HG03442 (cell line): ENCODE measurements at regions not wholly inside any gene's neighbourhood (a gene's known extent, or its start where the extent isn't known, plus 50 kb on each side); places are given as distances from the start of the nearest gene placed in this dataset.
"Not testable (repeated sequence)": the region's sequence is repeated elsewhere in the genome, so short reads cannot be mapped to it uniquely, and the experiment has no call there.

Experiments
- ATAC-seq: cut with Tn5 transposase; IDR thresholded peaks from one replicate; pipeline ENCODE4 v1.9.1; 2021; ENCODE audit warnings: mild to moderate bottlenecking, moderate library complexity; ENCODE audit not compliant: unreplicated experiment

DNA sequence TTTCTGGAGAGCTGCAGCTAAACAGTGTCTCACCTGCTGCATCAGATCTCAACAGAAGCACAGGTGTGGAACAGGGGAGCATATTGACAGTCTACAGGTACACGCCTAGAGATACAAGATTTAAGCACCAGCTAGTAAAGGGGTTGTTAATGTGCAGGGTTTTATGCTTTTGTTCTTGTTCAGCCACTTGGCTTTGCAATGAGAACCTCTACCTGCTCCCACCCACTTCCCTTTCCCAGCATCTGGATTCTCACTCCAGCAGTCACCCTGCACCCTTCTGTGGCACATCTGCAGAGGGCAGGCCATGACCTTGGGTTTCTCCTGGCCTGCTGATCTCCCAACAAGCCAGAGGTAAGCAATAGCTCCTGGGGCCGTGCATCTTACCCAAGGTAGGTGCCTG lies 446.6 kb downstream of the BUD13 start:
- no peak for ATAC-seq

DNA sequence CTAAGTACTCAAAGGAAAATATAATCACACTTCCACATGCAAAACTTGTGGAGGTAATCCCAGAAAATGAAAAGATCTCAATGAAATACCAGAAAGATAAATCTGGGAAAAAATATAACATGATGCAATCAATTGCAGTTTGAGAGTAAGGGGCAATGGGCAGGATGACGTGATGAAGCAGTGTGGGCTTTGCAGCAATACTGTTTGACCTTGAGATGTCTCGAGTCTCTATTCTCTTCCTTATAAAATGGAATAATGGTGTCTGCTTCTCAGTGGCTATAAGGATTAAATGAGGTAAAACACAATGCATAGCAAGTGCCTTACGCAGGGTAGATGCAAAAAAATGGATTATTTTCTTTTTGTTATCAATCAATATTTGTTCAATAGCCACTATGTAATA lies 447.5 kb downstream of the BUD13 start:
- no peak for ATAC-seq

DNA sequence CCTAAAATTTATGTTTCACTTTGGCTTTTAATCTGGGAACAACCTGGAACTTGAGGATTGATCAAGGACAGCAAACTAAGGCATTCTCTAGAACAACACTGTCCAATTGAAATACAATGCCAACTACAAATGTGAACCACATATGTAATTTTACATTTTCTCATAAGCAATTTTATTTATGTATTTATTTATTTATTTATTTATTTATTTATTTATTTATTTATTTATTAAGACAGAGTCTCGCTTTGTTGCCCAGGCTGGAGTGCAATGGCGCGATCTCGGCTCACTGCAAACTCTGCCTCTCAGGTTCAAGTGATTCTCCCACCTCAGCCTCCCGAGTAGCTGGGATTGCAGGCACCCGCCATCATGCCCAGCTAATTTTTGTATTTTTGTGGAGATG lies 448.7 kb downstream of the BUD13 start:
- not testable (repeated sequence) for ATAC-seq

DNA sequence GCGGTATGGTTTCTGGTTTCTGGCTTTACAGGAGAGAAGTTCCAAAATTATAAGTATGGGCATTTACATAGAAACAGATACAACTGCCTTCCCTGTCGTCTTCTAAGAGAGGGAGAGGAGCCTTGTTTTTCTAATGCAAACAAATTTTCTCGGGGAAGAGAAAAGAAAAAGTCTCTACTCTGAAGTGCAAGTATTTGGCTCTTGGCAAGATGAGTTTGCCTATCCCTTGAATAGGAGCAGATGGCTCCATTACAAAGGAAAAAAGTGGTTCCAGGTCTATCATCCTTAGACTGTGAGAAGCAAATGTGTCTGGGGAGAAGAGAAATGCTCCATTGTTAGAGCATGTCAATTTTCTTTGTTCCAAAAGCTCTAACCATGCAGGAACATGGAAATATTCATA lies 455.6 kb downstream of the BUD13 start:
- no peak for ATAC-seq

DNA sequence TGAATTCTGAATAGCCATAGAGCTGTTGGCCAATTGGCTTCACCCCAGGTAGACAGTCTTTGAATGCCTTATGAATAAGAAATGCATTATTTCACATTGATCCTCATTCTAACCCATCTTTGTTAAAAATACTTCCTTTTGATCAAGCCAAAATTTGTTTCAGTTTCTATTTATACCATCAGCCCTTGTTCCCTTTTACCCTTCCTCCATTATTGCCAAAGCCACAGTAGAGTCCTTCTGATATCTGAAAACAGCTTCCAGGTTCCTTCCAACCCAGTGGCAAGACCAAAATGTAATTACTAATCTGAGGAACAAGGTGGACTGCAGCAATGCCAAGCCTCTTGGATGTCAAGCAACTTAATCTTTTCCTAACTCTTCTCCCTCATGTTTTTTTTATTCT lies 458.8 kb downstream of the BUD13 start:
- no peak for ATAC-seq

DNA sequence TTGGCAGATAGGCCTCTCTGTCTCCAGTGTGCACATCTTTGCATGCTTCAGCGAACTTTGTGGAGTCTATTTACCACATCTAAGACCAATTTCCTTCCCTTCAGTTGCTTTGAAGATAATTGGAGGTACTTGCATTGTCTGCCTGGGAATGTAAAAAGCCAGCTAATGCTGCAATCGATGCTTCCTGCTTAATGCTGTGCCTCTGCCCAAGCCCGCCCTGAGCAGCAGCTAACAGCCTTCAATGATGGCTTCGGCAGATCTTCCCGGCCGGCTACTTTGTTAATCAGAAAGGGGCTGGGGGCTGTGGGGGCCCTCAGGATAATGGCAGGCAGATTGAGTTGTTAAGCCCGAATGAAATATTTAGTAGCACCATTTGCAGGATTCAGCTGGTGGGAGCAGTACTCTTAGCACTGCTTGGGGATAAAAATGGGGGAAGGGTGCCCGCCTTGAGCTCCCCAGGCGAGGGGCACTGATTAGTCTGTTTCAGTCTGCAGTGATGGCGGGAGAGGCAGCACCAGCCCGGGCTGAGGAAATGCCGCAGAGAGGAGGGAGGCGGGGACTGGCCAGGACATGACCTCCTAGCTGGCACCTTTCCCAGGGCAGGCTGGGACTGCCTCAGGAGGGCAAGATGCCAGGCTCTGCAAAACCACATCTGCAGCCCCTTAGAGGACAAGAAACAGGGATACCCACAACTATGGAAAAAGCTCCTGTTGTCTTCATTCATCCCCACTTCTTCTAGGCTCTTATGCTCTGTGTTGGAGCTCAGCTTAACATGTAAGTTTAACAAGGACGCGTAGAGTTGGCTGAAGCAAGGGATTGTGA lies 460.0 kb downstream of the BUD13 start:
- ATAC-seq: no peak

DNA sequence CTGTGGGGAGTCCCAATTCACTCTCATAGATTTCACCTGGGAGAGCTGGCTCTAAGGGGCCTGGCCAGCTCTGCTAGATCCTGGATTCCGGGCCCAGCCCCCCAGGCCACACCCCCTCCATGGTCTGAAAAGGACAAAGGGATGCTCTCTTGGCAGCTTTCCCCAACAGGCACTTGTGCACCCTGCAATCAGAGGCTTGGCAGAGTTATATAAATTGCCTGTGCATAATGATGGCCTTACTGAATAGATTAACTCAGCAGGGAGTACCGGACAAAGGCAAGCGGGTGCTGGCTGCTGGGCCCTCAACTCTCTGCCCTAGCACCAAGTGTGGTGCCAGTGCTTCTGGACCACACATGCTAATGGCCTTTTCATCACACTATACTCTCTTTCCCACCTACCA lies 461.6 kb downstream of the BUD13 start:
- ATAC-seq: no peak

DNA sequence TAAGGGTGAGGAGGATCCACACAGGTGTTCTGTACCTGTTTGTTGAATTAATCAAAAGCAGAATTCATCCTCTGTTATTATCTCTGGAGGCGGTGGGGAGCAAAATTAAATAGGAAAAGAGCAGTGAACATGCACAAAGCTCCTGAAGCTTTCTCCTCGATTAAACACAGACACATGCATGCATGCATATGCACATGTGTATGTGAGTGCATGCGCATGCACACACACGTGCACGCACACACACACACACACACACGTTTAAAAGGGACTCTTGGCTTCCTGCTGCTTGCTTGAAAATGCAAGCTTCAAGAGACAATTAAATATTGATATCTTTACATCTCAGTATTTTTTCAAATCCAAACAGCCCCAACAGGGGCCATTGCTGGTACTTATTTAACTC lies 462.1 kb downstream of the BUD13 start:
- ATAC-seq: no peak

DNA sequence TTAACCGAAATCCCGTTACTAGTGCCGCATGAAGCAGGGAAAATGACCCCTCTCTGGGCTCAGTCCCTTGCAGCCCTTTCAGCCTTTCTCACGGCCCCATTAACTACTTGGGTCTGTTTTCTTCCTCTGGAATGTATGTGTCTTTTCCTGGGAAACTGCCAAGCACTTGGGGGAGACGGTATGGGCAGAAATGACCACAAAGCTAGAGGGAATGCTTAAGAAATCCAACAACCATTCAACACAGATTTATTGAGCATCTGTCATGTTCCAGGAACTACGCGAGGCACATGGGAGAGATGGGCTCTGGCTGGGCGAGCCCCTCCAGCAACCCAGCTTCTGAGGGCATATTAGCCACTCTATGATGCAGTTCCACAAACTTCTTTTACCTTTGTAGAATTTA lies 462.6 kb downstream of the BUD13 start:
- ATAC-seq: no peak

DNA sequence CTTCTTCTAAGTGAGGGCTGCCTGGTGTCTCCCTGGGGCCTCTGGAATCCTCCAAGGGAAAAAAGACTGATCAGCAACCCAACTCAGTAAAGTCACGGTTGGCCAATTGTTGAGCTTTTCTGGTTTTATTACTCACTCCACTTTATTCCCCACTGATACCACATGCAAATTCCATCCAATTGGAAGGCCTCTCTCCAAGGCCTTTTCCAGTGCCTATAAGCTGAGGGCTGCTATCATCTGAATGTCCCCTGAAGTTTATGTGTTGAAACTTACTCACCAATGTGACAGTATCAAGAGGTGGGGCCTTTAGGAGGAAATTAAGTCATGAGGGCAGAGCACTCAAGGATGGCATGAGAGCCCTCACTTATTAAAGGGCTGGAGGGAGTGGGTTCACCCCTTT lies 463.3 kb downstream of the BUD13 start:
- no peak for ATAC-seq

DNA sequence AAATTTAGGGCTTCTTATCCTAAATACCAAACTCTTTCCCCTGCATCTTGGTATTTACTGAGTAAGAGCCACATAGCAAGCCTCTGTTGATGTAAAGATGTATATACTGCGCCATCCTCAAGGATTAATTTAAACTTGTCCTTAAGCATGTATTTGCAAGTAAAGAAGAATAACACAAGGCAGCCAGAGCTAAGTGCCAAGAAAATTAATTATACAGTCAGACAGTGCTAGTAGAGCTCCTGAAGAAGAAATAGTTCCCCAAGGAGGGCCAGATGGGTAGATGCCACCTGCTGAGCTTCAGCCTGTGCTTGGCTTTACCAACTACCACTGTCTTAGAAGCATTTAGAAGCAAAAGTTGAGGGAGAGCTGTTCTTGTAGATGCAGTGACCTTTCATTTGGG lies 470.0 kb downstream of the BUD13 start:
- ATAC-seq: no peak

DNA sequence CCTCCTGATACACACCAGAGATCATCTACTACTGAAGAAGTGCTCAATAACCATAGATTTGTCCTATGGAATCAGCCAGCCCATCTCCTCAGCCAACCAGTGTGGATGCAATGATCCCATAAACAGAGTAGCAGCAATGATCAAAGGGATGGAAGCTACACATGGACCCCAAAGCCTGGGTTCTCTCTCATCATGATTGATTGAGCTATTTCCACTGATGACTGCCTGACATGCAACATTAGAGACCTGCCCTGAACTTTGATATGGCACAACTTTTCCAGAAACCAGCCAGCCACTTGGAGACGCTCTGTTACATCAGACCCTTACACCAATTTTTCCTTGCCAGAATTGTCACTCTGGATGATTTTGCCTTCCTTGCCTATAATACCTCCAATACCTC lies 471.6 kb downstream of the BUD13 start:
- ATAC-seq: no peak

DNA sequence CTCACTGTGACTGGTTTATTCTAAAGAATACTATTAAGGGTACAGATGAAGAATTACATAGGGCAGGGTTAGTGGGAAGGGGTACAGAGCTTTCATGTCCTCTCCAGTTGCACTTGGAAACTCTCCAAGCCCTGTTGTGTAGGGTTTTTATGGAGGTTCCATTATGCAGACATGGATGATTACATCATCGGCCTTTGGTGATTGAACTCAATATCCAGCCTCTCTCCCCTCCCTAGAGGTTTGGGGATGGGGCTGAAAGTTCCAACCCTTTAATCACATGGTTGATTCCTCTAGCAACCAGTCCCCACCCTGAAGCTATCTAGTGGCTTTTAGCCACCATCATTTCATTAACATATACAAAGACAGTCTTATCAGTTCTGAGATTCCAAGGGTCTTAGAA lies 472.6 kb downstream of the BUD13 start:
- no peak for ATAC-seq

DNA sequence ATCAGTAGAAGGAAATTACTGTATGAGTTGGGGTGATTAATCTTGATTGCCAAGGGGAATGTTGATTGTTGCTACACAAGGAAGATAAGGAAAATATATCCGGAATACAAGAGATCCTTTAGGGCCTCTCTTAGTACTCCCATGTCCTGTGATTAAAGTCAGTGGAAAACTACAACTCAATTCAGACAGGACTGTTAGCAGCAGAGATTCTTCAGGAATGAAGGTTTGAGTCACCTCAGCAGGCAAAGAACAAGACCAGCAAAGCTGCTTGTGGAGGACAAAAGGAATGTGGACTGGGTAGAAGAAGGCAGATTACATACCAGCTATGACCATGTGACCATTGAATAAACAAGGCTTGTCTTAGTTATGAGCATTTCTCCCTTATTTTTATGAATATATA lies 478.2 kb downstream of the BUD13 start:
- no peak for ATAC-seq

DNA sequence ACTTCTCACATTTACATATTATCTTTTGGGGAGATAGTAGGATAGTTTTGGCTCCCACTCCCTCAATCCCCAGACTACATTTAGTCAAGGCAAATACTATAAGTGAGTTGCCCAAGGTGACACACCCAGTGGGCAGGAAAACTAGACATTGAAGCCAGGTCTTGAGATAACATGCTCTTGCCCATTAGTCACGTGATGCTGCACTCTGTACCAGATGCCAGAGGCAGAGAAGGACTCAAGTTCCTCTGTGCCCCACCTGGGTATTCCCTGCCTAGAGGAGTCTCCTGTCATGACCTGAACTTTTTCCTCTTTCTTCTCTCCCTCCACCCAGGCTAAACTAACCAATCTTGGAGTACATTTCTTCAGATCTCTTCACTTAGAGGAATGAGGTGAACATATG lies 484.9 kb downstream of the BUD13 start:
- ATAC-seq: no peak

DNA sequence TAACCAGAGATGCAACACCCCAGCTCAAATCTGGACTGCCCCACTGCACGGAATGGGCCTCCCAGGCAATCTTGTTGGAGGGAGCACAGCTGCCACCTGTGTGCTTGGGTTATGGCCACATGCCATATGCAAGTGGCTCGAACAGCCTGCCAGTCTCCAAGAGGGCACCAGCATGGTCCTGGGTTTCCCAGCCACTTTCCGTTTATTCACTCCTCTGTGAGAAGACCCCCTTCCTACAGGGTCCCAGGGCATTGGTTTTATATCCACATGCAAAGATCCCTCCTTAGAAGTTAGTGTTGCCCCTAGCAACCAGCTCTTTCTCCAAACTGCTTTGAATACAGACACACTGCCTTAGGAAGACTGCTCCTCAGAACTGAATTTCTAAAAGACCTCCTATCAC lies 487.8 kb downstream of the BUD13 start:
- no peak for ATAC-seq

DNA sequence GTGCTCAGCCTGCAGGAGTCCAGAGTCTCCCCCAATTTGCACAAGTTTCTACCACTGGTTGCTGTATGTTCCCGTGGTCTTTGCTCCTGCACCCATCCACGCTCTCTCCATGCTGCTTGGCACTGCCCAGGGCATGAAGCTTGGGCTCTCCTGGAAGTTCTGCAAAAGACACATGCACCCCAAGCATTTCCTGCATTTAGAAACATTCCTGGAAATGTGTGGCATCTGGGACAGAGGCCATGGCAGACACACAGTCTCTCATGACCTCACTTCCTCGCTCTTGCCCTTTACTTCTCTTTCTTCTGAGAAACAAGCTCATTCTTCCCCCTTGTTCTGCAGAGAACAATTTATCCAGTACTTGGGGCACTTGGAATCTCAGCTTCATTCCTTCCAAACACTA lies 489.5 kb downstream of the BUD13 start:
- no peak for ATAC-seq

DNA sequence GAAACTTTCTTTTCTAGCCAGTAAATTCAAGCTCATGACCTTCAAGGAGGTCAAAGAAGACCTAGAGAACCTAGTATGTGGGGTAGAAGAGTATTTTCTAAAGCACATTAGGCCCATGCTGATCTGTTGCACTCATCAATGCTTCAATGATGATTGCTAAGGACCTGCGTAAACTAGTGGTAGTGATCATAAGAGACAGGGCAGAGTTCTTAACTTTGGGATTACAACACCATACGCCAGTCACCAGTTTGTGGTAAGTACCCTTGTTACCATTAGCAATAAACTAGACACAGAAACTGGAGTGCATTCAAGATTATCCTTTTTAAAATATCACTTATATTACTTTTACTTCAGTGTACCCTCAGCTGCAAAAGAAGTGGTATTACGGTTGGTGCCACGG lies 490.3 kb downstream of the BUD13 start:
- ATAC-seq: no peak

DNA sequence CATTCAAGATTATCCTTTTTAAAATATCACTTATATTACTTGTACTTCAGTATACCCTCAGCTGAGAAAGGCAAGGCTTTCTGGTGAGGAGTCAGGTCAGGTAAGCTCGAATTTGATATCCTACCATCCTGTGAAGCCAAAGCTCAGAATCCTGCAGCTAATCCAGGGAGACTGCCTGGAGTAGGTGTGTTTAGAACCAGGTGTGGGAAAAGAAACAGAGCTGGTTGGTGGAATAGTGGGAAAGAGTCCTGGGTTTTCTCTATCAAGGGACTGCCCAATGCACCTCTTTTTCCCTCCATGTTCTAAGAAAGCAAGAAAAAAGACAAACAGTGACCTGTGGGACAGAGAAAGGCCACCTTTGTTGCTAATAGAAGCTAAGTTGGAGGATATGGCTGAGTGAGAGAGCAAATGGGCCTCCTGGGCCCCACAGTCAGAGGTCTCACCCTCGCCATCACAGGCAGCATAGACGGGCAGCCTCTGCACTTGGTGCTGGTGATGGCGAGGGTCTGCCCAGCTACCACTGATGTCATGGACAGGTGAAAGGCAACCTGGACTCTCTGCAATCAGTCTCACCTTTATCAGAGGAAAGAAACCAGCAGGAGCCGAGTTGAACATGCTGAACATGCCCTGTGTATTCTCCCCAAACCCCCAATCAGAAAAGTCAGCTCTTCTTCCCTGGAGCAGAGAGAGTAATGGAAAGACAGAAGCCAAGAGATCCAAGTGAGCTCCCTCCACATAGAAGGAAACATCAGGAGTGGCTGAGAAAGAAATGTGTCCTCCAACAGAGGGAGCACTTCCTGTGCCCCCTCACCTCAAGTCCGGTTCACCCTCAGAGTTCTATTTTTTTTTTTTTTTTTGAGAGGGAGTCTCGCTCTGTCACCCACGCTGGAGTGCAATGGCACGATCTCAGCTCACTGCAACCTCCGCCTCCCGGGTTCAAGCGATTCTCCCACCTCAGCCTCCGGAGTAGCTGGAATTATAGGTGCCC lies 491.3 kb downstream of the BUD13 start:
- no peak for ATAC-seq

DNA sequence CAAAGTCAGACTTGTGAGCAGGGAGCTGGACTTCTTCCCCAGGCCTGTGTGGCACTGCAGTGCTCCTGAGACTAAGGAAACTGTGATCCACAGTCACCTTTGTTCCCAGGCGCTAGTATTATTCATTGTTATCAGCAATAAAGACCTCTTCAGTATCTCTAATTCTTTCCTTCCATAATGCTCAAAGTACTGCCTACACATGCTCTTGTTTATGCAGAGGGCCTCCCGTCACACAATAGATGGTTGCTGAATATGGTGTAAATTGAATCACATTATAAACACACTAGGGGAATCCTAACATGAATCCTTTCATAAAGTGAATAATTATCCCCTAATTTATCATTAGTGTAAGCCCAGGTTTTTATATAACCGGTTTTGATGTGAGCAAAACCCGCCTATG lies 493.3 kb downstream of the BUD13 start:
- no peak for ATAC-seq

DNA sequence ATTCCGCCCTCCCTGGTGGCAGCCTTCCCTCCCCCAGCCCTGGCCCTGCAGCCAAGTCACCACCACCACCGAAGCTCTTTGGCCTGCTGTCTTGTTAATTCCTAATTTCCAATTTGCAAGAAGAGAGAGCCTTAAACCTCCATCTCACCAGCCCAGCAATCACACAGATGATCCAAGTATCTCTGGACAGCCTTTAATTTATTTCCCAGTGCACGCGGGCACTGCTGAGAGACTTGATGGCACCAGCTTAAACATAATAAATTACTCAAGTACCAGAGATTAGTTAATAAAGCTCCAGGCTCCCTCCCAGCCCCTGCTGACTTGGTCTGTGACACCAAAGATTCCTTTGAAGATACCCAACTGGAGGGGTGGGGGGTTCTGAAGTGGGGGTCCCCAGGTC lies 494.7 kb downstream of the BUD13 start:
- ATAC-seq: no peak
